NCI-H345 treated with DMSO at 0.1 percent for 48 hours (cell line): ENCODE measurements at regions not wholly inside any gene's neighbourhood (a gene's known extent, or its start where the extent isn't known, plus 50 kb on each side); places are given as distances from the start of the nearest gene placed in this dataset.
A peak's percentile ranks its signal among the peaks of the same experiment; 100 is the strongest.

Experiments used
- DNase-seq: peaks from one replicate; lab custom pipeline; 2025; ENCODE audit not compliant: unreplicated experiment; lab: John Stamatoyannopoulos, UW

DNA sequence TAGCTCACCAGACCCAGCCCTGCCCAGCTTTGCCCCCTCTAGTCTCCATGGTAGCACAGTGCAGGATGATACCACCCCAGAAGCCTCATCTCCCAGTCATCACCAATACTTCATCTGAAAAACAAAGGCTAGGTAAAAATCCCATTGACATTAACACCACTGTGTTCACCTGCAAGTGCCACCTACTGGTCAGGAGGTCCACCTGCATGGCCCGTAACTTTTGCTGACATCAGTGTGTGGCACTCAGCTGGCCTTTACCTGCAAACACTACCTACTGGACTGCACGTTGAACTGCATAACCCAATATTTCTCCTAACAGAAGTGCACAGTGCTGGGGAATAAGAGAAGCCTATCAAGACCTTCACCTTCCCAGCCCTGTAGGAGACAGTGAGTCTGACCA is 234.7 kb upstream of the ADGRB3 start:
- no peak for DNase-seq

- no peak for DNase-seq
These were observed 243.1 kb upstream of the ADGRB3 start for GRCh38 chr6:68391953-68392352.

DNA sequence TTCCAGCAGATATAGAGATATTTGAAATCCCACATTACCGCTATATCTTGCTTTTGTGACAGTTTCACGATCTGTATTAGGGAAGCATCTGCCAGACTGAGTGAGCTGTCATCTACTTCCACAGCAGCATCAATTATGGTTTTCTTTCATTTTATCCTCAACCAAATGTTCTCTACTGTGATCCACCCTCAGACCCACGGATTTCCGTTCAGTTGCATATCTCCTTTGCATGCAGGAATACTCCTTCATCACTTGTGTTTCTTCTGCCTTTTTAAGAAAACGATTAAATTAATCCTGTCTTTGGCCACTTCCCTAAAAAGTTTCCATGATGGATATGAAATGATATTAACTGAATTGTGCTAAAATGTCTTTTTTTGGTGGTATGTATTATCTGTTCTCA is 262.1 kb upstream of the ADGRB3 start:
- DNase-seq = no peak

- DNase-seq = no peak
These were observed 266.2 kb upstream of the ADGRB3 start for GRCh38 chr6:68368845-68369244.

- no peak for DNase-seq
These were observed 270.7 kb upstream of the ADGRB3 start for GRCh38 chr6:68364271-68364805.

DNA sequence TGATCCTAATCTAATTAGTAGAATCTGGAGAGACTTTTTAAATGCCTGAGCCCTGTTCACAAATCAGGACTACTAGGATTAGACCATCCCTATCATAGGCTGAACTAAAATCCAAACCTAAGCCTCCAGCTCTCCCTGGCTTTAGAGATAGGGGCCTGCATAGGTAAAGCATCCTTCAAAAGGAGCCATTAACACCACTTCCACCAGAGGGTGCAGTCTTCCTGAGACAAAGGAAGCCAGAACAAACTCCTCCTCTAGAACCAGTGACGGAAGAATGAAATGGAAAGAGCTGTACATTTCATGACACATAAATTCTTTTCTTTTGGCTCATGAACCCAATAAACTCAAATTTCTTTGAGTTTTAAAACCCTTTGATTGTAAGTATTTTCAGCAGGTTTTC is 291.2 kb upstream of the ADGRB3 start:
- DNase-seq = peak; percentile 24

GRCh38 chr6:68342286-68342685 is 292.8 kb upstream of the ADGRB3 start:
- DNase-seq = no peak

GRCh38 chr6:68339488-68340131 is 295.5 kb upstream of the ADGRB3 start:
- no peak for DNase-seq

DNA sequence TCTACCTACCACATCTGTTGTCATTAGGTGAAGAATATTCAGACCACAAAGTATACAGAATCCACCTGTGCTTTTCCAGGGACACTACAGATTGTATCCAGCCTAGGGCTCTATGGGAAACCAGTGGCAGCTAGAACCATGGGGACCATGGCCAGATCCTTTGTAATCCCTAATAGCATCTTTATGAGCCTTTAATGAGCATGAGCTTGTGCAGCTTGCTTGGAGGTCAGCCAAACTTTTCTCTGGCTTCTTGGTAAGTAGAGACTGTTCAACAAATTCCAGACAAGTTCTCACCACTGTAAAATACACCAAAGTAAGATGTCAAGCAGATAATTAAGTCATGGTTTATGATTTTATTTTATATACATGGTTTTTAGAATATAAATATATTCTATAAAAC is 301.6 kb upstream of the ADGRB3 start:
- no peak for DNase-seq

DNA sequence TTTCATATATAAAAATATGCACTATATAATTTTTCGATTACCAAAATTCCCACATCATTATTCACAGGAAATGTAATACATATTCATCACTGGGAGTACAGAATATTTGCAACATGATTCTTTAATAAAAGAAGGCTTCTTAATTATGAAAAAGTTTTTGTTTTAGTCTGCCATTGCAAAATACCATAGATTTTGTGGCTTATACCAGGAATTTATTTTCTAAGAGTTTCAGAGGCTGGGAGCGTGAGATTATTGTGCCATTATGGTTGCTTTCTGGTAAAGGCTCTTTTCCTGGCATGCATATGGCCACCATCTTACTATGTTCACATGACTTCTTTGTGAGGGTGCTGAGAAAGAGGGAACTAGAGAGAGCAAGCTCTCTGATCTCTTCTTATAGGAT is 306.9 kb upstream of the ADGRB3 start:
- DNase-seq = no peak

- DNase-seq = no peak
These were observed 308.3 kb upstream of the ADGRB3 start for GRCh38 chr6:68326762-68327161.

DNA sequence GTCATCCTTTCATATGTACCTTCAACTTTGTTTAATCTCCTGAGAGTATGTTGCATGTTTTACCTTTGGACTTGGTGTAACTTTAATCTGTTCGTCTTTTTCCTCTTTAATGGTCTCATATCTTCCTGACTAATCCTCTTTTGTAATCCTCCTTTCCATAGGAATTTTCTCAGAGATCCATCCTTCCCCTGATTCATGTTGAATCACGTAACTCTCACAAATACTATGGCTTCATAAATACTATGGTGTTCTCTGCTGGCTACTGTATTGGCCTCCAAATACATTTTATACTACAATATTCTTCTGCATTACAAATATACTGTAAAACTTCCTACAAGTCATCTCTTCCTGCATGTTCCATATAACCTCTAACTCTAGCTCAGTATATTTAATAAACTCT is 317.7 kb upstream of the ADGRB3 start:
- no peak for DNase-seq

DNA sequence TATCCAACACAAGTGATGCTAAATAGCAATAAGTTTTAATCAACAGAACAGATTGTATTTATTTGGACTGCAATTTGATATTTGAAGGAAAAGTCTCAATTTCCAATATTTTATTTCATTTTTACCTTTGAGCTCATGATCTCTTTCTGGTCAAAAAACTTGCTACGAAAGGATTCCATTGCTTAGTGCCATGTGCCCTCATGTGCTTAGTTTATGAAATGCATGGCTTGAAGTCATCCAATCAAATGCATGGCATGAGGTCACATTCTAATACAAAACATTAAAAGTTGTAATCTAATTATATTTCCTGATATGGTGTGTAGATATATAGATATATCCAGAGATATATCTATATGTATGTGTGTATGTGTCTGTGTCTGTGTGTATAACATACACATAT is 321.2 kb upstream of the ADGRB3 start:
- no peak for DNase-seq

GRCh38 chr6:68307301-68307700 is 327.8 kb upstream of the ADGRB3 start:
- DNase-seq = no peak

- DNase-seq = no peak
These were observed 339.0 kb upstream of the ADGRB3 start for GRCh38 chr6:68296126-68296525.

DNA sequence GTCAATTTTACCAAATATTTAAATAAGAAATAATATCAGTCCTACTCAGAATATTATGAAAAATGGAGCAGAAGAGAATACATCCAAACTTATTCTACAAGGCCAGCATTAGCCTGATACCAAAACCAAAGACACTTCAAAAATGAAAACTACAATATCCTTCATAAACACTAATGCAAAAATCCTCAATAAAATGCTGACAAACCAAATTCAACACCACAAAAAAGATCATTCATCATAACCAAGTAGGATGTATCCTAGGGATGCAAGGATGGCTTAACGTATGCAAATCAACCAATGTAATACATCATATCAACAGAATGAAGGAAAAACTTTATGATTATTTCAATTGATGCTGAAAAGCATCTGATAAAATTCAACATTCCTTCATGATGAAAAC is 352.4 kb upstream of the ADGRB3 start:
- no peak for DNase-seq

- no peak for DNase-seq
These were observed 355.1 kb upstream of the ADGRB3 start for GRCh38 chr6:68279793-68280557.

- no peak for DNase-seq
These were observed 361.8 kb upstream of the ADGRB3 start for GRCh38 chr6:68273297-68273696.

GRCh38 chr6:68256391-68256790 is 378.7 kb upstream of the ADGRB3 start:
- DNase-seq = no peak

- DNase-seq = no peak
These were observed 382.4 kb upstream of the ADGRB3 start for GRCh38 chr6:68252632-68253031.

- DNase-seq = no peak
These were observed 387.3 kb upstream of the ADGRB3 start for GRCh38 chr6:68247782-68248181.

- no peak for DNase-seq
These were observed 394.4 kb upstream of the ADGRB3 start for GRCh38 chr6:68240726-68241125.

DNA sequence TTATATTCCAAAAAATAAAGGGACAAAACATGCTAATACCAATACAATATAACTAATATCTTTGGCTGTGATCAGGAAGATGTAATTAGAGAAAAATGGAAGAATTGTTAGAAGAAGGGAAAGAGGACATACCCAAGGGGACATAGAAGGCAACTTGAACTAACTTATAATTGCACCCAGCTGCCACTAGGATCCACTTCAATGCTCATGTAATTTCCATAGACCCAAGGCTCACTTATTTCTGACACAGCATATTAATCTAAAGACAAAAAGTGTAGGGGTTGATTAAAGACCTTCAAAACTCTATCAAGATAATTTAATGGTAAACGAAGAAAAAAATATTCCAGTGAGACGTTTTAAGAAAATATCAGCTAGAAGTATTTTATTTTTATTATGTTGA is 396.0 kb upstream of the ADGRB3 start:
- no peak for DNase-seq
